GM12878 (cell line): ENCODE measurements at regions not wholly inside any gene's neighbourhood (a gene's known extent, or its start where the extent isn't known, plus 50 kb on each side); places are given as distances from the start of the nearest gene placed in this dataset.

Experiments
- ATAC-seq: fragments of 200-7000 bp; cut with Tn5 transposase; 3 replicates; pipeline ENCODE4 v1.9.1; 2020; ENCODE audit warnings: mild to moderate bottlenecking, moderate library complexity
- BruUV-seq: library from RNA; stranded (reverse); fragments of 400-500 nt; replicated peaks from 2 replicates; lab custom pipeline; 2021; lab: Mats Ljungman, UMichigan
- CTCF ChIA-PET: fragments of 300-600 bp; sonication (Branson Sonifier 250); formaldehyde crosslinking; extraction: SDS; loops from one replicate; lab custom pipeline; 2021; ENCODE audit warnings: inconsistent platforms; lab: Yijun Ruan, JAX
- POLR2A ChIA-PET: fragments of 350-600 bp; formaldehyde crosslinking; extraction: SDS; loops from one replicate; lab custom pipeline; 2021; ENCODE audit warnings: inconsistent platforms; lab: Charles Lee
- RAD21 ChIA-PET: fragments of 300-600 bp; sonication (Branson Sonifier 250); formaldehyde crosslinking; loops from one replicate; lab custom pipeline; 2023; ENCODE audit warnings: antibody characterized with exemption; ENCODE audit not compliant: unreplicated experiment; lab: Charles Lee
- SMC1A ChIA-PET: fragments of 300-600 bp; sonication (Branson Sonifier 250); formaldehyde crosslinking; loops from one replicate; lab custom pipeline; 2023; ENCODE audit not compliant: unreplicated experiment, uncharacterized antibody; lab: Charles Lee
- DNase-seq: peaks from one replicate; pipeline ENCODE4 v3.0.0-alpha.2; 2011; ENCODE audit warnings: low read depth, low spot score
- FAIRE-seq: peaks from 3 replicates; lab custom pipeline; 2011; peaks lifted over from hg19 to GRCh38; lab: Jason Lieb, UNC
- H2AFZ ChIP-seq: 2 replicates; pipeline ENCODE4 v1.6.0; 2011; ENCODE audit warnings: low read depth, low read length, control low read depth; ENCODE audit not compliant: control insufficient read depth
- H3K27ac ChIP-seq: 2 replicates; pipeline ENCODE4 v1.5.1; 2011; ENCODE audit warnings: control low read depth; ENCODE audit not compliant: control insufficient read depth, insufficient read depth
- H3K27me3 ChIP-seq, 2 experiments: replicated peaks in 1 of 2; 2 replicates each; pipeline versions ENCODE4 v1.6.0 to v1.6.1; 2011; ENCODE audit warnings: low read length in 1 of 2; ENCODE audit not compliant: control insufficient read depth in 2 of 2, insufficient read depth in 2 of 2
- H3K36me3 ChIP-seq, 2 experiments: 2 replicates each; pipeline ENCODE4 v1.5.1; 2011; ENCODE audit warnings: low read length in 1 of 2; ENCODE audit not compliant: control insufficient read depth in 2 of 2, insufficient read depth in 2 of 2
- H3K4me1 ChIP-seq: 2 replicates; pipeline ENCODE4 v1.6.1; 2011; ENCODE audit warnings: mild to moderate bottlenecking, low read length, moderate library complexity, mixed read lengths; ENCODE audit not compliant: control insufficient read depth, insufficient read depth
- H3K4me2 ChIP-seq: 2 replicates; pipeline ENCODE4 v1.6.0; 2011; ENCODE audit warnings: control low read depth; ENCODE audit not compliant: control insufficient read depth, insufficient read depth
- H3K4me3 ChIP-seq: fragments of 200-600 bp; sonication (generic); 2 replicates; pipeline ENCODE4 v1.5.1; 2016
- H3K79me2 ChIP-seq: 2 replicates; pipeline ENCODE4 v1.6.0; 2011; ENCODE audit warnings: low read length; ENCODE audit not compliant: control insufficient read depth, insufficient read depth
- H3K9ac ChIP-seq: 2 replicates; pipeline ENCODE4 v1.8.0; 2011; ENCODE audit warnings: low read length, control low read depth, mixed read lengths; ENCODE audit not compliant: control insufficient read depth, insufficient read depth
- H3K9me3 ChIP-seq: replicated peaks from 3 replicates; pipeline ENCODE4 v1.5.1; 2011; ENCODE audit warnings: mild to moderate bottlenecking, low read length; ENCODE audit not compliant: control insufficient read depth, insufficient read depth
- H4K20me1 ChIP-seq: 2 replicates; pipeline ENCODE4 v1.6.0; 2011; ENCODE audit not compliant: control insufficient read depth, insufficient read depth
- ASH2L ChIP-seq: fragments of 300-600, 200-600 bp; sonication (generic); IDR thresholded peaks from 2 replicates; pipeline ENCODE4 v1.6.1; 2017; ENCODE audit warnings: low read depth, mild to moderate bottlenecking, borderline replicate concordance
- BACH1 ChIP-seq: fragments of 450-650 bp; IDR thresholded peaks from 2 replicates; pipeline ENCODE4 v1.6.1; 2017; ENCODE audit warnings: mild to moderate bottlenecking, borderline replicate concordance
- CTCF ChIP-seq, 3 experiments: IDR thresholded peaks in 2 of 3; conservative IDR thresholded peaks in 1 of 3; 2 replicates each; pipeline ENCODE4 v1.5.1; 2011; ENCODE audit warnings: low read depth in 3 of 3, low read length in 3 of 3, mild to moderate bottlenecking in 3 of 3, control low read depth in 2 of 3, moderate library complexity in 2 of 3, inconsistent platforms in 1 of 3, mixed read lengths in 1 of 3; ENCODE audit not compliant: control insufficient read depth in 2 of 3, insufficient read depth in 1 of 3; ENCODE audit errors: extremely low read depth in 1 of 3
- MLLT1 ChIP-seq: fragments of 450-650 bp; IDR thresholded peaks from 2 replicates; pipeline ENCODE4 v1.6.1; 2016; ENCODE audit warnings: mild to moderate bottlenecking
- MYC ChIP-seq: IDR thresholded peaks from 2 replicates; pipeline ENCODE4 v1.6.1; 2011; ENCODE audit warnings: mild to moderate bottlenecking, low read length, moderate library complexity, inconsistent platforms; ENCODE audit not compliant: insufficient read depth, insufficient replicate concordance, insufficient read length, severe bottlenecking
- NFIC ChIP-seq: IDR thresholded peaks from 2 replicates; pipeline ENCODE4 v1.6.1; 2012; ENCODE audit warnings: low read depth, mild to moderate bottlenecking, inconsistent platforms, low read length, moderate library complexity
- NRF1 ChIP-seq: conservative IDR thresholded peaks from 2 replicates; pipeline ENCODE4 v1.6.1; 2011; ENCODE audit warnings: mild to moderate bottlenecking, low read depth, low read length, improper control_type of control experiment
- RELB ChIP-seq: fragments of 450-650 bp; IDR thresholded peaks from 2 replicates; pipeline ENCODE4 v1.6.1; 2017; ENCODE audit warnings: low read depth, mild to moderate bottlenecking, moderate library complexity
- SMAD5 ChIP-seq: IDR thresholded peaks from 2 replicates; pipeline ENCODE4 v1.6.1; 2016; ENCODE audit warnings: antibody characterized with exemption, low read depth
- SRF ChIP-seq, 2 experiments: IDR thresholded peaks; 2 replicates each; pipeline ENCODE4 v1.6.1; 2011; ENCODE audit warnings: low read depth in 2 of 2, low read length in 2 of 2, mild to moderate bottlenecking in 1 of 2, moderate library complexity in 1 of 2
- SUPT20H ChIP-seq: IDR thresholded peaks from 2 replicates; pipeline ENCODE4 v1.6.1; 2011; ENCODE audit warnings: low read depth, mild to moderate bottlenecking, low read length, moderate library complexity, borderline replicate concordance; ENCODE audit not compliant: control insufficient read depth
- TARDBP ChIP-seq: IDR thresholded peaks from 2 replicates; pipeline ENCODE4 v1.6.1; 2016; ENCODE audit warnings: borderline replicate concordance
- TCF7 ChIP-seq: IDR thresholded peaks from 2 replicates; pipeline ENCODE4 v1.6.1; 2014; ENCODE audit warnings: antibody characterized with exemption, borderline replicate concordance
- YY1 ChIP-seq: IDR thresholded peaks from 2 replicates; pipeline ENCODE4 v1.6.1; 2011; ENCODE audit warnings: low read depth, mild to moderate bottlenecking, low read length
- ZNF592 ChIP-seq: fragments of 450-650 bp; IDR thresholded peaks from 2 replicates; pipeline ENCODE4 v1.6.1; 2017; ENCODE audit warnings: mild to moderate bottlenecking, moderate library complexity
- WGBS: methylation state at CpG from one replicate; pipeline ENCODE4 v1.1.6; 2016; ENCODE audit warnings: low lambda C conversion rate; ENCODE audit not compliant: insufficient replicate concordance, insufficient coverage; ENCODE audit errors: missing lambda C conversion rate; 5-methylcytosine and 5-hydroxymethylcytosine counted together
- in situ Hi-C: fragments of 300-500 bp; cut with MboI; formaldehyde crosslinking; loops from 9 replicates; pipeline ENCODE4 v1.14.3; 2018; ENCODE audit warnings: mixed read lengths
- intact Hi-C: fragments of 100-400 bp; cut with micrococcal nuclease; formaldehyde crosslinking; loops from one replicate; pipeline ENCODE4 v1.14.2; 2022; ENCODE audit not compliant: unreplicated experiment

GRCh38 chr4:34721835-34722234, 1522.5 kb downstream of the ARAP2 start:
- no peaks in the 10 kb centered on the region for H3K4me1 ChIP-seq
- no peaks in the 10 kb centered on the region for H4K20me1 ChIP-seq
- POLR2A ChIA-PET = no interaction called here
- SMC1A ChIA-PET = no interaction called here
- FAIRE-seq = no peak
- CTCF ChIA-PET = no interaction called here
- no TSS peak for BruUV-seq
- in situ Hi-C loops = no loop called here
- no peak overlapping the region for H2AFZ ChIP-seq
- H3K79me2 ChIP-seq = no peaks in the 10 kb centered on the region
- H3K4me2 ChIP-seq = no peak overlapping the region
- TF ChIP-seq TCF7 = no peak
- no peak for TF ChIP-seq MYC
- TF ChIP-seq ZNF592 = no peak
- no peak for TF ChIP-seq SMAD5
- TF ChIP-seq YY1 = no peak
- TF ChIP-seq ASH2L = no peak
- no peak for TF ChIP-seq BACH1
- TF ChIP-seq SUPT20H = no peak
- no peak for TF ChIP-seq MLLT1
- no peak for TF ChIP-seq CTCF (IDR thresholded peaks at IDR 0.05 in 2 of 3, conservative IDR thresholded peaks at IDR 0.05 in 1 of 3; ENCODE audit: control insufficient read depth in 2 of 3, extremely low read depth in 1 of 3, insufficient read depth in 1 of 3, low read depth in 3 of 3, low read length in 3 of 3)
- no peak for TF ChIP-seq SRF (IDR thresholded peaks at IDR 0.05; ENCODE audit: low read depth in 2 of 2, low read length in 2 of 2)
- TF ChIP-seq TARDBP = no peak
- TF ChIP-seq NRF1 = no peak
- TF ChIP-seq NFIC = no peak
- TF ChIP-seq RELB = no peak
- TF ChIP-seq, all 136 proteins: peak for 0
- no peak for ATAC-seq
- H3K4me3 ChIP-seq = no peak overlapping the region
- no peak overlapping the region for H3K9ac ChIP-seq
- DNase-seq = no peak
- 0% methylated on average over 1 of the region's 1 CpG for WGBS
- no peaks in the 10 kb centered on the region for H3K9me3 ChIP-seq
- no peaks in the 10 kb centered on the region for H3K36me3 ChIP-seq
- intact Hi-C loops = no loop called here
- H3K27ac ChIP-seq = no peak overlapping the region
- no peaks in the 10 kb centered on the region for H3K27me3 ChIP-seq
- RAD21 ChIA-PET = no interaction called here
